OCI-LY7 (cell line): ENCODE measurements at regions not wholly inside any gene's neighbourhood (a gene's known extent, or its start where the extent isn't known, plus 50 kb on each side); places are given as distances from the start of the nearest gene placed in this dataset.

ENCODE experiments used
- BruUV-seq: library from RNA; stranded (reverse); fragments of 400-500 nt; replicated peaks from 2 replicates; lab custom pipeline; 2021; lab: Mats Ljungman, UMichigan
- CTCF ChIA-PET: fragments of 300-600 bp; sonication (Branson Sonifier 250); formaldehyde crosslinking; loops from one replicate; lab custom pipeline; 2022; ENCODE audit warnings: antibody characterized with exemption; ENCODE audit not compliant: unreplicated experiment; lab: Charles Lee
- POLR2A ChIA-PET: fragments of 300-600 bp; sonication (Branson Sonifier 250); formaldehyde crosslinking; loops from one replicate; lab custom pipeline; 2022; ENCODE audit warnings: antibody characterized with exemption; lab: Charles Lee
- DNase-seq: peaks from one replicate; pipeline ENCODE4 v3.0.0-alpha.2; 2015; ENCODE audit warnings: low spot score
- H2AFZ ChIP-seq: fragments of 200-600 bp; sonication (generic), shearing (Covaris generic); 2 replicates; pipeline ENCODE4 v1.6.1; 2014; ENCODE audit warnings: mild to moderate bottlenecking, antibody characterized with exemption, low read length, moderate library complexity
- H3K27ac ChIP-seq: fragments of 200-600 bp; sonication (generic); 2 replicates; pipeline ENCODE4 v1.5.1; 2014; ENCODE audit warnings: mixed run types, low read depth, mild to moderate bottlenecking, moderate library complexity, low read length, inconsistent platforms; ENCODE audit not compliant: poor library complexity, severe bottlenecking
- H3K36me3 ChIP-seq: fragments of 200-600 bp; sonication (generic); 2 replicates; pipeline ENCODE4 v1.6.1; 2014; ENCODE audit warnings: mild to moderate bottlenecking, antibody characterized with exemption, low read length, moderate library complexity, mixed read lengths; ENCODE audit not compliant: insufficient read depth
- H3K4me1 ChIP-seq: fragments of 200-600 bp; sonication (generic); 2 replicates; pipeline ENCODE4 v1.5.1; 2014; ENCODE audit warnings: mild to moderate bottlenecking, low read length; ENCODE audit not compliant: insufficient read depth, poor library complexity, severe bottlenecking
- H3K4me2 ChIP-seq: fragments of 200-600 bp; sonication (generic); 2 replicates; pipeline ENCODE4 v1.6.1; 2014; ENCODE audit warnings: mild to moderate bottlenecking, low read length
- H3K4me3 ChIP-seq: fragments of 200-600 bp; sonication (generic); 2 replicates; pipeline ENCODE4 v1.5.1; 2014; ENCODE audit warnings: mild to moderate bottlenecking, low read depth, low read length; ENCODE audit not compliant: poor library complexity, severe bottlenecking
- H3K79me2 ChIP-seq: fragments of 200-600 bp; sonication (generic); 2 replicates; pipeline ENCODE4 v1.6.1; 2016; ENCODE audit warnings: low read depth, mild to moderate bottlenecking, low read length, moderate library complexity, mixed read lengths; ENCODE audit not compliant: insufficient read depth
- H3K9me2 ChIP-seq: fragments of 200-600 bp; sonication (generic); 2 replicates; pipeline ENCODE4 v1.6.1; 2016; ENCODE audit warnings: mild to moderate bottlenecking, low read length, mixed read lengths; ENCODE audit not compliant: insufficient read depth
- H3K9me3 ChIP-seq: fragments of 200-600 bp; sonication (generic); 2 replicates; pipeline ENCODE4 v1.6.1; 2014; ENCODE audit warnings: mild to moderate bottlenecking, mixed run types, low read length, mixed read lengths
- H4K20me1 ChIP-seq: fragments of 200-600 bp; sonication (generic); 2 replicates; pipeline ENCODE4 v1.6.1; 2014; ENCODE audit warnings: mild to moderate bottlenecking, antibody characterized with exemption, low read length, moderate library complexity, mixed read lengths; ENCODE audit not compliant: insufficient read depth
- EZH2phosphoT487 ChIP-seq: fragments of 200-600 bp; sonication (generic); IDR thresholded peaks from 2 replicates; pipeline ENCODE4 v1.6.1; 2018; ENCODE audit warnings: low read depth, borderline replicate concordance, mild to moderate bottlenecking, mixed run types, antibody characterized with exemption, low read length, moderate library complexity, mixed read lengths
- intact Hi-C: fragments of 100-400 bp; cut with micrococcal nuclease; formaldehyde crosslinking; loops from one replicate; pipeline ENCODE4 v1.10.0; 2022; ENCODE audit not compliant: unreplicated experiment
- TF ChIP-seq, protein P1 (sequence below): fragments of 200-600 bp; sonication (generic); conservative IDR thresholded peaks from 2 replicates; pipeline ENCODE4 v1.5.1; 2014; ENCODE audit warnings: mild to moderate bottlenecking, antibody characterized with exemption, low read length, moderate library complexity, mixed read lengths

DNA sequence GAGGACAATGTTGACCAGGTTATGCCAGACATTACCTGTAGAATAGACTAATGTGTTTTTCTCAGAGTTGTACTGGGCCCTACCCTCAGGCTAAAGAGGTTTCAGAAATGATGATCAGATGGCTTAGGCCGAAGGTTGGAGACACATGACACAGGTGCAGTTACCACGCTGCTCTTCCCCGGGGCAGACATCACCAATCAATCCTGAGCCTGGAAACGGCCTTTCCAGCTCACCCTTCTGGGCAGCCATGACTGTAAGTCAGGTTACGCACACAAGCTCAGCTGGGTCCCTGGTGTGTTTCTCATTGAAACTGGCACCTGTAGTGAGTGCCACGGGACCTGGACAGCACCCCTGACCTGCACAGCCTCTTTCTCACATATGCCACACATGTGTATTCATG, 299.3 kb downstream of the UQCRFS1 start:
- Histone ChIP-seq H3K9me3 (no peaks in the 10 kb centered on the region), H3K4me3 (no peak overlapping the region), H4K20me1 (no peaks in the 10 kb centered on the region), H2AFZ (no peak overlapping the region), H3K9me2 (no peaks in the 10 kb centered on the region), H3K4me2 (no peak overlapping the region), H3K79me2 (no peaks in the 10 kb centered on the region), H3K36me3 (no peaks in the 10 kb centered on the region), H3K27ac (no peak overlapping the region), H3K4me1 (no peaks in the 10 kb centered on the region)
- intact Hi-C loops = no loop called here
- POLR2A ChIA-PET = no interaction called here
- no TSS peak for BruUV-seq
- no peak for DNase-seq
- TF ChIP-seq EZH2phosphoT487 = no peak
- TF ChIP-seq, protein P1, sequence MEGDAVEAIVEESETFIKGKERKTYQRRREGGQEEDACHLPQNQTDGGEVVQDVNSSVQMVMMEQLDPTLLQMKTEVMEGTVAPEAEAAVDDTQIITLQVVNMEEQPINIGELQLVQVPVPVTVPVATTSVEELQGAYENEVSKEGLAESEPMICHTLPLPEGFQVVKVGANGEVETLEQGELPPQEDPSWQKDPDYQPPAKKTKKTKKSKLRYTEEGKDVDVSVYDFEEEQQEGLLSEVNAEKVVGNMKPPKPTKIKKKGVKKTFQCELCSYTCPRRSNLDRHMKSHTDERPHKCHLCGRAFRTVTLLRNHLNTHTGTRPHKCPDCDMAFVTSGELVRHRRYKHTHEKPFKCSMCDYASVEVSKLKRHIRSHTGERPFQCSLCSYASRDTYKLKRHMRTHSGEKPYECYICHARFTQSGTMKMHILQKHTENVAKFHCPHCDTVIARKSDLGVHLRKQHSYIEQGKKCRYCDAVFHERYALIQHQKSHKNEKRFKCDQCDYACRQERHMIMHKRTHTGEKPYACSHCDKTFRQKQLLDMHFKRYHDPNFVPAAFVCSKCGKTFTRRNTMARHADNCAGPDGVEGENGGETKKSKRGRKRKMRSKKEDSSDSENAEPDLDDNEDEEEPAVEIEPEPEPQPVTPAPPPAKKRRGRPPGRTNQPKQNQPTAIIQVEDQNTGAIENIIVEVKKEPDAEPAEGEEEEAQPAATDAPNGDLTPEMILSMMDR = no peak
- CTCF ChIA-PET = no interaction called here

GRCh38 chr19:28908941-28909340, 304.0 kb downstream of the UQCRFS1 start:
- CTCF ChIA-PET = no interaction called here
- Histone ChIP-seq H4K20me1 (no peaks in the 10 kb centered on the region), H3K9me2 (no peaks in the 10 kb centered on the region), H3K4me3 (no peak overlapping the region), H3K27ac (no peak overlapping the region), H3K79me2 (no peaks in the 10 kb centered on the region), H3K4me2 (no peak overlapping the region), H3K4me1 (no peaks in the 10 kb centered on the region), H3K36me3 (no peaks in the 10 kb centered on the region), H3K9me3 (no peaks in the 10 kb centered on the region), H2AFZ (no peak overlapping the region)
- intact Hi-C loops = no loop called here
- no peak for TF ChIP-seq EZH2phosphoT487
- TF ChIP-seq, protein P1 = no peak
- POLR2A ChIA-PET = no interaction called here
- no peak for DNase-seq
- BruUV-seq = no TSS peak

DNA sequence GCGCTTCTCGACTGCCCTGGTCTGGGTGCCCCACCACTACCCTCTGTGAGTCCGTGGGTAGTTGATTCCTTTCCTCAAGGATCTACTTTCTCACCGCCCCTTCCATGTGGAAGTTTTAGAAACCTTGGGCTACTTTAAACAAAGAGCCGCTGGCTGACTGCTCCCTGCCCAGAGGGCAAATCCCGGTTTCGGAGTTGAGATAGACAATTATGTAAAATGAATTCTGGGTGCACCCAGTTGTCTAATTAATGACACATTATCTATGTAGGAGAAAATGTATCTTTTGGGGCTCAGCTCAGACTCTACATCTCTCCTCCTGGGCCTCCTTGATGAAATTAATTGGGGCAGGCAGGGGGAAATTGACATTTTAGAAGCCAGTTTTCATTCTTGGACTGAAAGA, 305.4 kb downstream of the UQCRFS1 start:
- Histone ChIP-seq H2AFZ (no peak overlapping the region), H3K9me3 (no peaks in the 10 kb centered on the region), H3K9me2 (no peaks in the 10 kb centered on the region), H3K27ac (no peak overlapping the region), H3K4me1 (no peaks in the 10 kb centered on the region), H3K36me3 (no peaks in the 10 kb centered on the region), H3K4me2 (no peak overlapping the region), H3K79me2 (no peaks in the 10 kb centered on the region), H3K4me3 (no peak overlapping the region), H4K20me1 (no peaks in the 10 kb centered on the region)
- ChIA-PET POLR2A (no interaction called here), CTCF (no interaction called here)
- BruUV-seq = no TSS peak
- intact Hi-C loops = no loop called here
- DNase-seq = no peak
- TF ChIP-seq, protein P1 = no peak
- TF ChIP-seq EZH2phosphoT487 = no peak
